GM18505 (cell line): ENCODE measurements at regions not wholly inside any gene's neighbourhood (a gene's known extent, or its start where the extent isn't known, plus 50 kb on each side); places are given as distances from the start of the nearest gene placed in this dataset.

Experiments
- ATAC-seq: cut with Tn5 transposase; IDR thresholded peaks from one replicate; pipeline ENCODE4 v1.9.1; 2021; ENCODE audit not compliant: unreplicated experiment
- POLR2A ChIP-seq: IDR thresholded peaks from 4 replicates; pipeline ENCODE4 v1.6.1; 2011; ENCODE audit warnings: borderline replicate concordance; ENCODE audit not compliant: insufficient read depth, insufficient read length; ENCODE audit errors: extremely low read depth

DNA sequence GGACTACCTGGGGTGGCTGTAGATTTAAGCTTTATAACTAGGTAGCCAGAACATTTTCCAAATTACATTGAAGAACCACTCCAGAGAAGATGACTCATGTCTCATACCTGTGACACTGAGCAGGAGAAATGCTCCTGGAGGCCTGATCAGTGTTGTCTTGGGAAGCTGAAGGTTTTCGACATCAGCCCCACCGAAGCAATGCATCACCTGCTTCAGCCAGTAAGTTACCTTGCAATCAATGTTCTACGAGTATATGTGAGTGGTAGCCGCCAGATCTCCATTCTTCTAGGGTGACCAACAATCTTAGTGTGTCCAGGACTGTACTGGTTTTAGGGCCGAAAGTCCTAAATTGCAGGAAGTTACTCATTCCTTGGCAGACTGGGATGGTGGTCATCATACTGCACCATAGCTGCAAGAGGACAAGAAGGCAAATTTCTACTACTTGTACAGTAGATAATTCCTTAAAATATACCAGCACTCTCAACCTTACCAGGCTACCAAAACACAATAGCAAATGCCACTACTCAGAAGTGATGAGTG lies 109.3 kb upstream of the LINC00305 start:
- no peak for TF ChIP-seq POLR2A
- ATAC-seq = no peak

- no peak for ATAC-seq
- no peak for TF ChIP-seq POLR2A
Measured at GRCh38 chr18:64254399-64255093, 105.7 kb upstream of the LINC00305 start.

DNA sequence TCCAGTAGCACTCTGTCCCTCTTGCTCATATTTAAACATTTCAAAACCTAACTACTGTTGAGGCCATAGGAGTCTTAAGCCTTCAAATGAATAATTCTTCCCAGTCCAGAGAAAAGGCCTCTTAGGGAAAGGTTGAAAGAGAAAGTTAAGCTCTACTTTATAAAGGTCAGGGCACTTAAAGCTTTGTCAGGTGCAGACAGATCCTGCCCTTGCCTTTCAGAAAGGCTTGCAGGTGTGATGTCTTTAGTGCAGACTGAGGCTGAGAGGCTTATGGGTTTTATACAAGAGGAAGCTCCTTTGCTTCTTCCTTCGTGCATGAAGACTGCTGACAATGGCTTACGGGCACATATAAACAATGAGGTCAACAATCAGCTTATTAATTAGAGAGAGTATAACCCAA lies 105.0 kb upstream of the LINC00305 start:
- TF ChIP-seq POLR2A = no peak
- no peak for ATAC-seq

GRCh38 chr18:64253222-64253621 lies 104.3 kb upstream of the LINC00305 start:
- ATAC-seq = no peak
- no peak for TF ChIP-seq POLR2A

- ATAC-seq = no peak
- TF ChIP-seq POLR2A = no peak
Measured at GRCh38 chr18:64248836-64249235, 99.9 kb upstream of the LINC00305 start.

GRCh38 chr18:64245126-64245861 lies 96.4 kb upstream of the LINC00305 start:
- TF ChIP-seq POLR2A = no peak
- ATAC-seq = no peak

GRCh38 chr18:64244571-64244970 lies 95.7 kb upstream of the LINC00305 start:
- no peak for TF ChIP-seq POLR2A
- no peak for ATAC-seq

DNA sequence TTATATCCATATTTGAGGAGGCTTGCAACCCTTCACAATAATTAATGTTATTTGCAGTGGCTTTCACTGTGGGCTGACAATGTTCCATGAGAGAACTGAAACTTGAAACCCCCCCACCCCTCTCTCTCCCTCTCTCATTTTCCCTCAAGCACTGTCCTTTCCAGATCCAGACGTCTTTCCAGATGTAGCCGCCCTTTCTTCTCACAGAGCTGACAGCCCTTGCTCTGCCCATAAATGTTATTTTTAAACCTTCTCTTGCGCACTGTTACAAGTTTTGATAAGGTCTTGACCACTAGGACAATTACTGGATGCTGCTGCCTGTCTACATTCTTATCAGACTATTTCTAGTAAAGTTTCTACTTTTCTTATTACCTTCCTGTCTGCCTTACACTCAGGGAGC lies 91.4 kb upstream of the LINC00305 start:
- no peak for TF ChIP-seq POLR2A
- ATAC-seq = no peak

- no peak for TF ChIP-seq POLR2A
- no peak for ATAC-seq
Measured at GRCh38 chr18:64238076-64238475, 89.2 kb upstream of the LINC00305 start.

GRCh38 chr18:64234321-64234720 lies 85.4 kb upstream of the LINC00305 start:
- no peak for ATAC-seq
- TF ChIP-seq POLR2A = no peak

DNA sequence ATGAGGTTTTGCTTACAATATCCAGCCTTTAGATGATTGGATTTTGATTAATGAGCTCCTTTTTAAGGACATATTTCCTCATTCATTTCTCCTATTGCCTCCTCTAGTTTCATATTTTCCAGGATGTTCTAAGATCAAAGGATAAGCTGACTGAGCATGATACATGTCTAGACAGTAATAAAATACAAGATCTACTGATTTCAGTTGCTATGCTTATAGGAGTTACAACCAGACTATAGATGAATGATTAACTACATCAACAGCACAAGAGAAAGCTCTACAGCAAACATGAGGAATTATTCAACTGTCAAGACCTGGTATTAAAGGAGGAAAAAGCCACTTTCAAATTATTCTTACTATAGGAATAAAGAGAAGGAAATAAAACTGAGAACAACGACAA lies 85.0 kb upstream of the LINC00305 start:
- TF ChIP-seq POLR2A = no peak
- no peak for ATAC-seq

DNA sequence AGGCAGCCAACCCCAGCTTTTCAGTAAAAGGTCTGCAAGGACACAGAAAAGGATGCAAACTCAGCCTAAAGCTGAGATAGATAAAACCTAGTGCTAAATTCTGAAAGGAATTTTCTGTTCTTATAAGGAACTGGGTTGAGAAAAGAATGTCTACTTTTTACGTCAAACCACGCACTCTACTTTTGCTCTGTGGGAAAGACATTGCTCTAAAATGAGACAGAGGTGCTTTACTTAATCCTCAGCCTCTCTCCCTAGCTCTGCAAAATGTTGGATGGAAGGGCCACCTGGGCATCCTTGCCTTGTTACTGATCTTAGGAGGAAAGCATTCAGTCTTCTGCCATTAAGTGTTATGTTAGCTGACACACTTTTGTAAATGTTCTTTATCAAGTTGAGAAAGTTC lies 72.1 kb upstream of the LINC00305 start:
- TF ChIP-seq POLR2A = no peak
- ATAC-seq = no peak

DNA sequence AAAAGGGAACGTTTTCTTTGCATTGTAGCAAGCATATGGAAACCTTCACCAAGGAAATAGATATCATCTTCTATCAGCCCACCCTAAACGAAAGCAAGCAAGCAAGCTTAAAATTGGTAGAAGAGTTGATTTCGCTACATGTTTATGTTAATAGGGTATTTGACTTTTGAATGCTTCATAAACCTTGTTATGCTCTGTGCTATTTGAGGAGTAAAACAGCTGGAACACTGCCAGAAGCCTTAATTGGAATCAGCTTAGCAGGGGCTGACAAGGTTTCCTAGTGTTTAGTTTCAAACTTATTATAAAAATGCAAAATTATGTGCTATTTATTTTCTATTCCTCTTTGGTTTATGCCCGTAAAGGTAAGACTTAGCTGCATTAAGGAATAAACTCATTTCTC lies 70.6 kb upstream of the LINC00305 start:
- no peak for TF ChIP-seq POLR2A
- no peak for ATAC-seq

- TF ChIP-seq POLR2A = no peak
- no peak for ATAC-seq
Measured at GRCh38 chr18:64210401-64210949, 61.6 kb upstream of the LINC00305 start.
